IPS DF 4.7 (cell line): ENCODE measurements at regions not wholly inside any gene's neighbourhood (a gene's known extent, or its start where the extent isn't known, plus 50 kb on each side); places are given as distances from the start of the nearest gene placed in this dataset.
"Not testable (repeated sequence)": the region's sequence is repeated elsewhere in the genome, so short reads cannot be mapped to it uniquely, and the experiment has no call there.

Experiments
- DNase-seq: peaks from one replicate; pipeline ENCODE4 v3.0.0-alpha.2; 2013; ENCODE audit warnings: low spot score; ENCODE audit errors: extremely low read depth

DNA sequence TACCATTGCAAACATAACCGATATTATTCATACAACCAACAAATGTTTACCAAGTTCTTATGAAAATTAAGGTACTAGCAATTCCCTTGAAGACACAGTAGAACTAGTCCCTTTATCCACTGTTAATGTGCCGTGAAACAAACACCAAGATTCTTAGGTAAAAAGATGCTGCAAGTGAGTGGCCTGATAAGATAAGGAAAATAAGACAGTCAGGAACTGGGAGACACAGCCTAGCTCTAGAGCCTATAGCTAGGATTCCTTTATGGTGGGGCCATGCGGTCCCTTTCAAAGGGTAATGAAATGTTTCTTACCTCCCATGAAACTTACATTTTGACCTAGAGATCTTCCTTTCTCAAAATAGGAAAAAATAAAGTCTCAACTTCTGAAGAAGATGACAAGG is 658.4 kb upstream of the MIR17HG start:
- DNase-seq, result no peak

- DNase-seq, result no peak
Measured at GRCh38 chr13:90690458-90691080, 656.9 kb upstream of the MIR17HG start.

DNA sequence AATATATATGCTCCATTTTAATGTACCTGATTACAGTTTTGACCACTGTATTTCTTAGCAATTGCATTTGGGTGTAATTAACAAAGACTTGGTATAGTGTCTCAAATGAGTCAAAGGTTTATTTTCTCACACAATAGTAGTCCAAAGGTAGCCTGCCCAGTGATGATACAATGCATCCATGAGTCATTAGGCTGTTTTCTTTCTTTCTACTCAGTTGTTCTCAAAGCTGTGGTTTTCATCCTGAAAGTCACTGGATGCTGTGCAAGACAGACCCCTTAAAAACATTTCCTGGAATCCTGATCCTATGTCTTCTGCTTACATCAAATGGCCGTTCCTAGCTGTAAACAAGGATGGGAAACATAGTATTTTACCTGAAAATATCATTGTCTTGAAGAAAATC is 651.2 kb upstream of the MIR17HG start:
- no peak for DNase-seq

- no peak for DNase-seq
Measured at GRCh38 chr13:90696656-90697055, 650.8 kb upstream of the MIR17HG start.

- no peak for DNase-seq
Measured at GRCh38 chr13:90700340-90700739, 647.1 kb upstream of the MIR17HG start.

GRCh38 chr13:90701264-90701663 is 646.2 kb upstream of the MIR17HG start:
- DNase-seq, result no peak

DNA sequence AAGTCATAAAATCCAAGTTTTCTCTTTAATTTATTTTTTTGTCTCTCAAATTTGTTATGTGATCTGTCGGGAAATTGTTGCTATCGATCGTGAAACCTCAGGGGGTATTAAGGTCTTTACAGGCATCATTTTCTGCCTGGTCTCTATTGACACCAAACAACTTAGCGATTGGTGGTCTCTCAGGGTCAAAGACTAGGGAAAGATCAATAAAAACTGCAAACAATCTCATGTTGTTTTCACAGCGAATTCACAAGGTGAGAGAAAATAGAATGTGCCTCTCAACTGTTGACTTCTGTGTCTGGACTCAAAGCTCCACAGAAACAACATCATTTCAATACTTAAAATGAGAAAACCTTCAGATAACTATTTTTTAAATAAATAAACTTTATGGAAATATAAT is 645.4 kb upstream of the MIR17HG start:
- DNase-seq, result no peak

GRCh38 chr13:90706631-90707030 is 640.9 kb upstream of the MIR17HG start:
- DNase-seq, result no peak

DNA sequence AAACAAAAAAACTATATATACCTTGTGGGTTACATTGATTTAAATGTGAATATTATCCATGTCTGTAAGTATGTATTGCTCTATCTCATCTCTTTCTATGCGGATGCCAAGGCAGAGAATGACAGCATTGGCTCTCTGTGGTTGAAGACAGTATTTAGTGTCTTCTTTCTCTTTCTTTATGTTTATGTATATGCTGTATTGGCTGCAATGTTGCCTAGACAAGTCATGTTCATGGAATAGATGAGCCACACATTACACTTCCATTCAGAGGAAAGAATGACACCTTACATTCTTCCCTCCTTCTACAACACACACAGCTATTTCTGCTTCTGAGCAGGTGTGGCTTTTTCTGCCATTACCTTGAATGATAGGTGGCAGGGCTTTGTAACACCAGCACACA is 639.4 kb upstream of the MIR17HG start:
- no peak for DNase-seq

GRCh38 chr13:90709319-90709718 is 638.2 kb upstream of the MIR17HG start:
- no peak for DNase-seq

DNA sequence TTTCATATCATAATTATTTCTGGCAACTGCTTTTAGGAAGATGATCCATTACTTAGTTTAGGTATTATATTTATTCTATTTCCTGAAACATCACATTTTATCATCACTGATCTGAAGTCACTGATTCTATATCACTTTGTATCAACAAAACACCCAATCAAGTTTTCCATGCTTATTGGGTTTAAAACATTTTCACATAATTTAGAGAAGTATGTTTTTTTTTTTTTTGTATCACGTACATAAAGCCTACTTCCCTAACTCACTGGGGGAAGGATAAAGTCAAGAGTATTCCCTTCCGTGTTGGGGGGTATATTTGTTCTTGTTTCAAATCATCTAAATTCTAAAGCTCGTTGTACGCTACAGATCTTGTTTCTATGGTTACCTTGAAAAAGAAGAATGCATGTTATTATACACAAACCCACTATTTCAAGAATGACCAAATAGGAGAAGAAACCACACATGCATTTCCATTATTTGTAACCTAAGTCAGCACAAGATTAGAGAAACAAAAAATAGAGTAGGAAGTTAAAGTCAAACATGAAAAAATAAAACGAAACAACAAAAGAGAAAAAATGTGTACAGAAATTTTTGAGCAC is 637.2 kb upstream of the MIR17HG start:
- DNase-seq, result no peak

- DNase-seq, result no peak
Measured at GRCh38 chr13:90713441-90714133, 633.9 kb upstream of the MIR17HG start.

DNA sequence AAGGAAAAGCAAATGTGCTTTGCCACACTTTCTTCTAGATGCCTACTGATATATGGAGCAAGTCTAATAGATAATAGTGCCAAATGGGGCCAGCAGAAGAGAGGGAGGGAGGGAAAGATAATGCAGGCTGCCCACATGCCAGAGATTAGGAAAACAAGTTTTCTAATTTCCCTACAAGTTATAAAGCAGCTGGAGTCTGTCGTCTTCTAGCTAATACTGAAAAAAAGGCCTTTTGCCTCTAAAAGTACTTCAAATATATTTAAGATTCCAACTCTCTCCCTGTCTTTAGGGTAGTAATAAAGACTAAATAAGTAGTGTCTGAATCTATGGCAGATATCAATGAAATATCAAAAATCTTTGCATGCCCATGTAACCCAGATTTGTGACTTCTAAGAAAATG is 632.0 kb upstream of the MIR17HG start:
- no peak for DNase-seq

DNA sequence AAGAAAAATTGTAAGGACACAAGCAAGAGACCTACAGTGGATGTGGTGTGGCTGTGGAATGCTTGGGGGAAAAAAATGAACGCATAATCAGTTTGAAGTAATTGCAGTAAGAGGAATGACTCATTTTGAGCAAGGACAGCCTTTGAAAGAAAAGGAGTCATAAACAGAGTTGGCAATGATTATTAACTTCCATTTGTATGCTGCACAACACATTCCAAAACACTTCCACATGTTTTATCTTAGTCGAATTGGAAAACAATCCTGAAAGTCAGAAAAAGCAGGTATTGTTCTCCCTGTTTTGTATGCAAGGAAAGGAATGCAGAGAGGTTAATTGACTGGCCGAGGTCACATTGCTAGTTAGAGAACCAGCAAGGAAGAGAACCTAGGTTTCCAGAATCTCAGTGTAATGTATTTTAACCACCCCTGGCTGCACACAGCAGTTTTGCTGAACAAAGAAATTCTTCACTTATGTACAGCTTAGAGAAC is 630.0 kb upstream of the MIR17HG start:
- no peak for DNase-seq

GRCh38 chr13:90719461-90719860 is 628.0 kb upstream of the MIR17HG start:
- no peak for DNase-seq

DNA sequence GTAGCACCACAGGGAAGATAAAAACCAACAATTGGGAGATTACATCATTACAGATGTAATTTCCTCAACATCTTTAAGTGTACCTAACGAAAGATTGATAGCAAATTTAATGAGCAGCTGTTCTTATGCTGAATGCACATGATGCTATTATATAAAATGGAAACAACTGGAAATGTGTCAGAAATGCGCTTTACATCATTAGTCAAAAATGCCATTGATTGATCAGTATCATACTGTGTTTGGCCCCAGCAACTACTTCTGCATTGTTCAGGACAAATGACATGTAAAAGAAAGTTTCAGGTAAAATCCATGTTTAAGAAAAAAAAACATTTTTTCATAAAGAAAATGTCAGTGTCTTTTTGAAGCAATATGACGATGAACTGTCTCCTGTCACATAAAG is 625.5 kb upstream of the MIR17HG start:
- DNase-seq, result no peak

GRCh38 chr13:90723381-90723780 is 624.1 kb upstream of the MIR17HG start:
- no peak for DNase-seq

- no peak for DNase-seq
Measured at GRCh38 chr13:90726375-90726774, 621.1 kb upstream of the MIR17HG start.

DNA sequence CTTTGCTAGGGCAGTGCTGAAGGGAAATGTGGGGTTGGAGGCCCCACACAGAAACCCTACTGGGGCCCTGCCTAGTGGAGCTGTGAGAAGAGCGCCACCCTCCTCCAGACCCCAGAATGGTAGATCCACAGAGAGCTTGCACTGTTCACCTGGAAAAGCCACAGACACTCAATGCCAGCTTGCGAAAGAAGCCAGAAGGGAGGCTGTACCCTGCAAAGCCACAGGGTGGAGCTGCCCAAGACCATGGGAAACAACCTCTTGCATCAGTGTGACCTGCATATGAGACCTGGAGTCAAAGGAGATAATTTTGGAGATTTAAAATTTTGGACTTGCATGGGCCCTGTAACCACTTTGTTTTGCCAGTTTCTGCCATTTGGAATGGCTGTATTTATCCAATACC is 615.4 kb upstream of the MIR17HG start:
- no peak for DNase-seq

DNA sequence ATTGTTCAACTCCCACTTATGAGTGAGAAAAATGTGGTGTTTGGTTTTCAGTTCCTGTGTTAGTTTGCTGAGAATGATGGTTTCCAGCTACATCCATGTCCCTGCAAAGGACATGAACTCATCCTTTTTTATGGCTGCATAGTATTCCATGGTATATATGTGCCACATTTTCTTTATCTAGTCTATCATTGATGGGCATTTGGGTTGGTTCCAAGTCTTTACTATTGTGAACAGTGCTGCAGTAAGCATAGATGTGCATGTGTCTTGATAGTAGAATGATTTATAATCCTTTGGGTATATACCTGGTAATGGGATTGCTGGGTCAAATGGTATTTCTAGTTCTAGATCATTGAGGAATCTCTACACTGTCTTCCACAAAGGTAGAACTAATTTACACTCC is 613.0 kb upstream of the MIR17HG start:
- DNase-seq, result not testable (repeated sequence)

- DNase-seq, result no peak
Measured at GRCh38 chr13:90738881-90739280, 608.6 kb upstream of the MIR17HG start.

- no peak for DNase-seq
Measured at GRCh38 chr13:90740099-90740498, 607.4 kb upstream of the MIR17HG start.

- no peak for DNase-seq
Measured at GRCh38 chr13:90742381-90742780, 605.1 kb upstream of the MIR17HG start.
